ENCODE measurements at regions not wholly inside any gene's neighbourhood (a gene's known extent, or its start where the extent isn't known, plus 50 kb on each side); places are given as distances from the start of the nearest gene placed in this dataset.

DNA sequence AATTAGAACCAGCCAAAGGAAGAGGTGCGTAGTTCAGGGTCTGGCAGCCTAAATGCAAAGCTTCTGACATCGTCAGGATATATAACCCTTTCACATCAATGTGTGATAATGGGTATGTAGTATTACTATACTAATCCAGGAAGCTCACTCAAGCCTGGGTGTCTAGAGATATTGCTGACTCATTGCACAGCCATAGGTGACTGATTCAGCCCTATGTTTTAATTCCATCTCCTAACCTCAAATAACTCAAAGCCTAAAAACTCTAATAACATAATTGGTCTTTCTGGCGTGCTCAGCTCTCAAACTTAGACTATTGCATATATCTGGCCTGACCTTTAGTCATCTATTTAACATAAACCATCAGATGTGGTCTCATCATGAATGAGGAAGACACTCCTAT lies 658.4 kb downstream of the TBC1D32 start:
- TF ChIP-seq, protein P1, sequence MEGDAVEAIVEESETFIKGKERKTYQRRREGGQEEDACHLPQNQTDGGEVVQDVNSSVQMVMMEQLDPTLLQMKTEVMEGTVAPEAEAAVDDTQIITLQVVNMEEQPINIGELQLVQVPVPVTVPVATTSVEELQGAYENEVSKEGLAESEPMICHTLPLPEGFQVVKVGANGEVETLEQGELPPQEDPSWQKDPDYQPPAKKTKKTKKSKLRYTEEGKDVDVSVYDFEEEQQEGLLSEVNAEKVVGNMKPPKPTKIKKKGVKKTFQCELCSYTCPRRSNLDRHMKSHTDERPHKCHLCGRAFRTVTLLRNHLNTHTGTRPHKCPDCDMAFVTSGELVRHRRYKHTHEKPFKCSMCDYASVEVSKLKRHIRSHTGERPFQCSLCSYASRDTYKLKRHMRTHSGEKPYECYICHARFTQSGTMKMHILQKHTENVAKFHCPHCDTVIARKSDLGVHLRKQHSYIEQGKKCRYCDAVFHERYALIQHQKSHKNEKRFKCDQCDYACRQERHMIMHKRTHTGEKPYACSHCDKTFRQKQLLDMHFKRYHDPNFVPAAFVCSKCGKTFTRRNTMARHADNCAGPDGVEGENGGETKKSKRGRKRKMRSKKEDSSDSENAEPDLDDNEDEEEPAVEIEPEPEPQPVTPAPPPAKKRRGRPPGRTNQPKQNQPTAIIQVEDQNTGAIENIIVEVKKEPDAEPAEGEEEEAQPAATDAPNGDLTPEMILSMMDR (IDR thresholded peaks at IDR 0.05): no peak
- TF ChIP-seq EP300 (IDR thresholded peaks at IDR 0.05): no peak
- TF ChIP-seq POLR2A (IDR thresholded peaks at IDR 0.05): no peak
- H3K27ac ChIP-seq: no peak overlapping the region
- DNase-seq (ENCODE audit: low spot score in 2 of 2): no peak
- H3K36me3 ChIP-seq: no peaks in the 10 kb centered on the region
- WGBS, 2 donors: 76 to 82% methylated on average over 3 of the region's 3 CpGs
- H3K27me3 ChIP-seq: no peaks in the 10 kb centered on the region
- no peaks in the 10 kb centered on the region for H3K9me3 ChIP-seq
- no peaks in the 10 kb centered on the region for H3K4me1 ChIP-seq
- no peak overlapping the region for H3K4me3 ChIP-seq

DNA sequence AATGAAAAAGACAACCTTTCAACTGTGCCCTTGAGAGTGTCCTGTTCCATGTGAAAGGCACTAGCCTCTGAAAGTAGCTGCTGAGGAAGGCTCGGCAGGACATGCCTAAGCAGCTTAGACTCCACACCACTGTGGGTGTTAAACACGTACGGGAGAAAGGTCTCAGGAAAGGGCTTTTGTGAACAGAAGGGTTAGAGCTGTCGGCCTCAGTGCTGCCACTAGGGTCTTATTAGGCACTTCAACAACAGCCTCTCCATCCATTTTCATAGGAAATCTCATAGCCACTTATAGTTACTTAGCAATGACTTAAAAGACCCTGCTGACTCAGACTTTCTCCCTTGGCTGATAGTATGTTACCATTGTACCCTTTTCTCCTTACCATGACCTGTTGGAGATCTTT lies 662.8 kb downstream of the TBC1D32 start:
- 12 to 21% methylated on average over 4 of the region's 4 CpGs for WGBS, 2 donors
- Histone ChIP-seq H3K27ac (no peak overlapping the region), H3K9me3 (peaks cover 0 to 13% (median 0%) of the 10 kb centered on the region in 4 donors), H3K27me3 (no peaks in the 10 kb centered on the region), H3K36me3 (no peaks in the 10 kb centered on the region), H3K4me3 (no peak overlapping the region), H3K4me1 (no peaks in the 10 kb centered on the region)
- TF ChIP-seq POLR2A (IDR thresholded peaks at IDR 0.05): no peak
- DNase-seq (ENCODE audit: low spot score in 2 of 2): no peak

DNA sequence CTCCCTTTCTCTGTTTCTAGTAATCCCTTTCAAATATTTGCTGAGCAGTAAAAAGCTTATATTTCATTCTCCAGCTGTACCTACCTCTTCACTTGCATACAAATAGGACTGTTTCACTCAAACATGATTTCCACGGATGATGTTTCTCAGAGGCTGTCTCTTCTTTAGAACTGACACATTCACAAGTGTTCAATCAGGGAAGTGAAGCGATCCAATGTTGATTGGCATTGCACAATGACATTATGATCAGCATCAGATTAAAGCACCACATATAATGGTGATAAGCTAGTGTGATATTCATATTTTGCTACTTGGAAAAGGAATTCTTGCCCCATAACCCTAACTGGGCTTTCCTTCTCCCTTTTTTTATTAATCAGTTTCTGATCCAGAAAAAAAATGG lies 681.8 kb downstream of the TBC1D32 start:
- Histone ChIP-seq H3K27ac (no peak overlapping the region), H3K4me1 (no peaks in the 10 kb centered on the region), H3K36me3 (no peaks in the 10 kb centered on the region), H3K27me3 (no peaks in the 10 kb centered on the region), H3K9me3 (no peaks in the 10 kb centered on the region), H3K4me3 (no peak overlapping the region)
- WGBS, 2 donors: 87 to 93% methylated on average over 2 of the region's 2 CpGs
- TF ChIP-seq POLR2A (IDR thresholded peaks at IDR 0.05) (no peak), EP300 (IDR thresholded peaks at IDR 0.05) (no peak)
- TF ChIP-seq, protein P1 (IDR thresholded peaks at IDR 0.05): no peak
- DNase-seq (ENCODE audit: low spot score in 2 of 2): no peak

DNA sequence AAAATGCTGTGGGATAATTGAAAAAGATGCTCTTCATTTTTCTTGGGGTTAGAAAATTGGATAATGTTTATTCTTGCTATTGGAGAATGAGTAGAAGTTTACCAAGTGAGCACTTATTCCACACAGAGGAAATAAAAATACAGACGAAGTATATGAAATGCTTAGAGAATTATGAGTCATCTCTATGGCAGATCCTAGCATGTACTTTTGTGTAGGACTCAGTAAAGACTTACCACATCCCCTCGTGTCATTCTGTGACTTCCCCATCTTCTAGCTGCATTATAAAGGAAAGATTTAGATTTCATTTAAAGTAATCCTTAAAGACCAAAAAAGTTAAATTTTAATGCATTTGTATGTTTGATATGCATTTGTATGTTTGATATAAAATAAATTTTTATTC lies 685.6 kb downstream of the TBC1D32 start:
- Histone ChIP-seq H3K27me3 (no peaks in the 10 kb centered on the region), H3K27ac (no peak overlapping the region), H3K4me1 (no peaks in the 10 kb centered on the region), H3K4me3 (no peak overlapping the region), H3K36me3 (no peaks in the 10 kb centered on the region), H3K9me3 (no peaks in the 10 kb centered on the region)
- no peak for TF ChIP-seq EP300 (IDR thresholded peaks at IDR 0.05)
- TF ChIP-seq POLR2A (IDR thresholded peaks at IDR 0.05): no peak
- TF ChIP-seq, protein P1 (IDR thresholded peaks at IDR 0.05): no peak
- no peak for DNase-seq (ENCODE audit: low spot score in 2 of 2)
- WGBS, 2 donors: 26 to 50% methylated on average over 2 of the region's 2 CpGs

DNA sequence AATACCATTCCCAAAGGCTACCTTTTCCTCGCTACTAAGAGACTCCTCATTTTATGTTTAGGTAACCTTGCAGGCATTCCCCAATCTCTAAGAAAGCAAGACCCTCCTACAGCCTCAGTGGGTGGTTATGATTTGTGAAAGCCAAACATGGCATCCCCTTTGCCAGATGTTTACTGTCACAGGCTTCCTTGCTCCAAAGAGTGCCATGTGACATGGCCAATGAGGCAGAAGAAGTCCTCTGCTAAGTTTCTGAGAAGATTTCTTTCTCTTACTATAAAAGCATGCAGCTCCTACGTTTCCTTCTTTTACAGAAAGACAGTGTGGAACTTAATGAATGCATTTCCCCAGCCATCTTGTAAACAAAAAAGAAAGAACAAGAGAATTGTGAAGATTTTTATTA lies 688.2 kb downstream of the TBC1D32 start:
- TF ChIP-seq POLR2A (IDR thresholded peaks at IDR 0.05) (no peak), EP300 (IDR thresholded peaks at IDR 0.05) (no peak)
- TF ChIP-seq, protein P1 (IDR thresholded peaks at IDR 0.05): no peak
- WGBS, 2 donors: 14 to 35% methylated on average over 2 of the region's 2 CpGs

DNA sequence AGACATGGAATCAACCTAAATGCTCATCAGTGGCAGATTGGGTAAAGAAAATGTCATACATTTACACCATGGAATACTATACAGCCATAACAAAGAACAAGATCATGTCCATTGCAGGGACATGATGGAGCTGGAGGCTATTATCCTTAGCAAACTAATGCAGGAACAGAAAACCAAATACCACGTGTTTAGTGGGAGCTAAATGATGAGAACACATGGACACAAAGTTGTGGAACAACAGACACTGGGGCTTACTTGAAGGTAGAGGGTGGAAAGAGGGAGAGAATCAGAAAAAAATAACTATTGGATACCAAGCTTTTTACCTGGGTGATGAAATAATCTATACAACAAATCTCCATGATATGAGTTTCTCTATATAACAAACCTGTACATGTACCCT lies 701.3 kb downstream of the TBC1D32 start:
- WGBS, 2 donors: 59 to 69% methylated on average over 1 of the region's 1 CpG
- no peaks in the 10 kb centered on the region for H3K27me3 ChIP-seq
- peaks cover 0 to 5% (median 0%) of the 10 kb centered on the region in 4 donors for H3K9me3 ChIP-seq
- TF ChIP-seq EP300 (IDR thresholded peaks at IDR 0.05) (no peak), POLR2A (IDR thresholded peaks at IDR 0.05) (no peak)
- TF ChIP-seq, protein P1 (IDR thresholded peaks at IDR 0.05): no peak
- no peak overlapping the region for H3K4me3 ChIP-seq
- H3K27ac ChIP-seq: no peak overlapping the region
- no peaks in the 10 kb centered on the region for H3K4me1 ChIP-seq
- no peak for DNase-seq (ENCODE audit: low spot score in 2 of 2)
- H3K36me3 ChIP-seq: no peaks in the 10 kb centered on the region

More for the DNA sequence above, 688.2 kb downstream of the TBC1D32 start:
- Histone ChIP-seq H3K27ac (no peak overlapping the region), H3K4me3 (no peak overlapping the region), H3K4me1 (no peaks in the 10 kb centered on the region), H3K36me3 (no peaks in the 10 kb centered on the region), H3K9me3 (no peaks in the 10 kb centered on the region), H3K27me3 (no peaks in the 10 kb centered on the region)
- no peak for DNase-seq (ENCODE audit: low spot score in 2 of 2)

All from tibial nerve (tissue), 4 donors.